IPS-NIHi11 (cell line): ENCODE measurements at regions not wholly inside any gene's neighbourhood (a gene's known extent, or its start where the extent isn't known, plus 50 kb on each side); places are given as distances from the start of the nearest gene placed in this dataset.
"Not testable (repeated sequence)": the region's sequence is repeated elsewhere in the genome, so short reads cannot be mapped to it uniquely, and the experiment has no call there.

Experiments used
- DNase-seq: peaks from one replicate; pipeline ENCODE4 v3.0.0; 2012; ENCODE audit warnings: mixed read lengths, low spot score

DNA sequence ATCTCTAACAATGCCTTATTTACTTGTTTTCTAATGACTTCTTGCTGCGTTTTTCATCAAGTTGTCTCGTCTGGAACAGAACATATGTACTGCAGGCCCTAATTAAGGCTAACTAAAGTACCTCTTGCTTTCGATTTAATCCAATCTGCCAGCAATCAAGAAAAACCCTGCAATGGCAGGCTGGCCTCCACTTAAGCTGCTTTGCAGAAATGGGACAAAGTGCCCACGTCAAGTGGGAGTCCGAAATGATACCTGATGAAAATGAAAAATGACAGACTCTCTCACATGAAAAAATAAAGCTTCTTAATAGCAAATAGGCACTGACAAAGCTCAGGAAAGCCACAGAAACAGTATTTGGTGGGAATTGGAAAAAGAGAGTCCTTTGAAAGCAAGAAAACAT is 1454.7 kb downstream of the FAM181B start:
- DNase-seq: no peak

- DNase-seq: no peak
Observed at GRCh38 chr11:81270686-81271085, 1463.0 kb downstream of the FAM181B start.

- no peak for DNase-seq
Observed at GRCh38 chr11:81267246-81267645, 1466.4 kb downstream of the FAM181B start.

GRCh38 chr11:81259471-81259870 is 1474.2 kb downstream of the FAM181B start:
- DNase-seq: no peak

GRCh38 chr11:81255895-81256294 is 1477.8 kb downstream of the FAM181B start:
- no peak for DNase-seq

GRCh38 chr11:81253244-81253643 is 1480.4 kb downstream of the FAM181B start:
- no peak for DNase-seq

DNA sequence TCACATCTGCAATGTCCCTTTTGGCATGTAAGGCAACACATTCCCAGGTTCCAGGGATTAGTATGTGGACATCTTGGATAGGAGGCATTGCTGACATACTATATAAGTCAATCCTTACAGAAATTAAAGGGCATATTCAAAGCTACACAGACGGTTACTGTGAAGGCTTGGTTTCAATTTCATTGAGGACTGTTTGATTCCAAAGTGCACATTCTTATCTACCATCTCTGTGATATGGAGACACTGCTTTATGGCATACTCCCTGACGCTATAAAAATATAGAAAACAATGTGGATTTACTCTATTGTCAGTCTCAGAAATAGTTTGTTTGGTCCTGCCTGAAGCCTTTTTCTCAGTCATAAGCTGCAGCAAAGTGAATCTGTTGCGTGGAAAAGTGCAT is 1486.7 kb downstream of the FAM181B start:
- no peak for DNase-seq

GRCh38 chr11:81245791-81246190 is 1487.9 kb downstream of the FAM181B start:
- no peak for DNase-seq

- no peak for DNase-seq
Observed at GRCh38 chr11:81241672-81242275, 1491.9 kb downstream of the FAM181B start.

DNA sequence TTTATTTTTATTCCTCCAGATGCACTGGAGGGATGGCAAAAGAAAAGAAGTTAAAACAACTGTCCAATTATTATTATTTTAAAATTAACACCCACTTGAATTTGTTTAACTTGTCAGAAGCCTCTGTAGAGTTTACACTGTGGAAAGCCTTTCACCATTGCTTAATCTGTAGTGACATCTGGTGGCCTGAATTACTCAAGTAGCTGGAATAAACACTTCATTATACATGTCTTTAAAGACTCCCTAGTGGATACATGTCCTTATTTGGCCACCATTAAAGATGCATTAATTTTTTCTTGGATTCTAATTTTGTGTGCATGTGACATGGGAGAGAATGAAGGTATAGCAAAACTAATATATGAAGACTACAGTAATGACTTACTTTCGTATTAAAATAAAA is 1496.5 kb downstream of the FAM181B start:
- peak; percentile 6 for DNase-seq

GRCh38 chr11:81227409-81227808 is 1506.3 kb downstream of the FAM181B start:
- not testable (repeated sequence) for DNase-seq

DNA sequence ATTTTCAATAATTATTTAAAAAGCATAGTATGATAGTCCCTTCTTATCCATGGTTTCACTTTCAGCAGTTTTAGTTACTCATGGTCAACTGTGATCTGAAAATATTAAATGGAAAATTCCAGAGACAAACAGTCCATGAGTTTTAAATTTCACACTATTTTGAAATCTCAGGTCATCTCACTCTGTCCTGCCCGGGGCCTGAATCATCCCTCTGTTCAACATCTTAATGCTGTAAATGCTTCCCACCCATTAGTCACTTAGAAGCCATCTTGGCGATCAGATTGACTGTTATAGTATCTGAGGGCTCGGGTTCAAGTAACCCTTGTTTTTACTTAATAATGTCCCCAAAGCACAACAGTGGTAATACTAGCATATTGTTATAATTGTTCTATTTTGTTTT is 1509.3 kb downstream of the FAM181B start:
- DNase-seq: no peak

- DNase-seq: no peak
Observed at GRCh38 chr11:81222491-81222890, 1511.2 kb downstream of the FAM181B start.

DNA sequence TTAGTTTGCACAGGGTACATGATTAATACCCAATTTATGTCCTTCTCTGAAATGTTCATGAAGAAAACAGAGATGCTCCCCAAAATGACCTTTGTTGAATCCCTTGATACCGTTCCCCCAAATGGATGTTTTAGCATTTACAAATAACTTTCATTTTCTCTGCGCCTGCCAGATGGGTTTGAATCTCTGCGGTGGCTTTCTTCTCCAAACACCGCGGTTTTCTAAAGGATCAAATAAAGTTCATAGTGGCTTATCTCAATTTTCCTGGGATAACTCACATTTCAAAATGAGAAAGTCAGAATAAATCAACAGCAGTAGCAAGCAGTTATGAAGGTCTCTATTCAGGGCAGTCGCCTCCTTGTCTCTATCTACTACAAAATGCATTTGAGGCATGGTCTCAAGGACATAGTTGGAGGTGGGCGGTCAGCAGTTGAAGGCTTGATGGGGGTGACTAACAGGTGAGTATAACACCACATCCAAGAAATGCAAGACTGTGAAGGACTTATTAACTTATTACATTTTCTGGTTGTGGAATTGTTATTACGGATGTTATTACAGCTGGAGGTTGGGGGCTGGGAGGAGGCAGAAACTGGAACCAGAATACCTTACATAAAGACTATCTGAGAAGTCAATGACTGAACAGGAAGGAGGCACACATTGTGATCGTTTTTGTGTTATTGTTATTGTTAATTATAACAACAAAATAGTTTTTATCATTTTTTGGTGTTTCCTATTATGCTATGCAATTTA is 1513.3 kb downstream of the FAM181B start:
- no peak for DNase-seq

GRCh38 chr11:81219661-81220060 is 1514.0 kb downstream of the FAM181B start:
- no peak for DNase-seq

DNA sequence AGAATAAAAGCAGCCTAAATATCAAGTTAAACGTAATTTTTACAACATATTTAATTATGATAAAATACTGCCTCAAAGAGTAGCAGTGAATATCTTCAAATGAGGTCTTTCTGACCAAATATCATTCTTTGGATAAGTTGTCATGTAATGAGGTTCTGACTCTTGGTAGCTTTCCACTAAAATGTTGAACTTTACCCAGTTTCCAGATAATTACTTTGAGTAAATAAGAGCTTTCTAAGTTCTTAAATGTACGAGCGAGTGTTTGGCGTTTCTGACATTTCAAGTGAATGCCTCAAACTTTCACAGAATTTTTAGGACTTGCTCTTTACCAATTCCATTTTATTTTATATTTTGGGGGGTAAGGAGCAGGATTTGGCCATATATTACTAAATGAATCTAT is 1515.2 kb downstream of the FAM181B start:
- no peak for DNase-seq

DNA sequence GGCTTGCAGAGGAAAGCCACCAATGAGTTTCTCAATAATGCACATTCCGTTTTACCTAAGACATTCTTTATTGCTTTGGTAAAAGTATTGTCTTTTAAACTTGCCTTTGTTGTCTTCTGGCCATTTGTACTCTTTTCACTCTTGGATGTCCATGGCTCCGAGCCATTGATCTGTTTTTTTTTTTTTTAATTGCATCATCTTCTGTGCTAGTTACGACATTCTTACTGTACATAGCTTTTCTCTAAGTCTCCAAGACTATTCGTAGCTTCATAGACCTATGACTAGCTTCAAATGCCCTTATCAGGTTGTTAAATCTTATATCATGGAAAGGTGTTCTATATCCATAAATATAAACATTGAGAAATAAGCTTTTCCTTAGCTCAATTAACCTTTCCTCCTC is 1522.6 kb downstream of the FAM181B start:
- DNase-seq: no peak

- DNase-seq: no peak
Observed at GRCh38 chr11:81207421-81208054, 1526.1 kb downstream of the FAM181B start.

DNA sequence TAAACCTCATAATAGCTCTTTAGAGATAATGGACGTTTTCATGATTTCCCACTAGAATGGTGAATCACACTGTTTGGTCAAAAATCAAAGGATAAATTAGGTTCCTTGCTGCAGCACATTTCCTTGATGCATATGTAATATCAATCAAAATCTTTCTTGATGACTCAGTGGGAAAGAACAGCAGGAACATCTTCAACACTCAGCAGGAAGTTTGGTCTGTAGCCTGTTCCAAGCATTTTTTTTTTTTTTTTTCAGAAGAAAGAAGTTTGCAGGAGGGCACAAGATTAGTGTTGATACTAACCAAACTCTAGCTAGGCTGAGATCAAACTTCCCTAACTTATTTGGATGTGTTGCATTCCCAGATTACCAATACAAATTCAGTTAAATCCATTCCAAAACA is 1529.8 kb downstream of the FAM181B start:
- DNase-seq: no peak

DNA sequence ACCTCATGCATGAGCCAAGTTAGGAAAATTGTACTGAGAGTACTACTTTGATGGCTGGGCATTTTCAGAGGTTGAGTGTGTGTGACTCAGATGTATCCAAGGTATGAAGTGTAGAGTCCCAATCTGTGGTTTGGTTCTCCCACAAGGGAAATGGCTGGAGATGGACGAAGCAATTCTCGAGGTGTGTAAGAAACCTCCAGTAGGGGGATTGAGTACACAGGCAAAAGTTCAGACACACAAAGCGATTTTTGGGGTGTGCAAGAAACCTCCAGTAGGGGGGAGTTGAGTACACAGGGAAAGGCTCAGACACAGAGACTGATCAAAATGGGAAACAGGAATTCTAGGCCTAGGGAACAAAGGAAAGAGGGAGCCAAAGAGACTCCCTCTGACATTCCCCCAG is 1536.3 kb downstream of the FAM181B start:
- DNase-seq: no peak

- DNase-seq: no peak
Observed at GRCh38 chr11:81192516-81192915, 1541.1 kb downstream of the FAM181B start.

GRCh38 chr11:81190546-81190945 is 1543.1 kb downstream of the FAM181B start:
- no peak for DNase-seq

- DNase-seq: not testable (repeated sequence)
Observed at GRCh38 chr11:81187033-81187432, 1546.6 kb downstream of the FAM181B start.
